T47D (cell line): ENCODE measurements at regions not wholly inside any gene's neighbourhood (a gene's known extent, or its start where the extent isn't known, plus 50 kb on each side); places are given as distances from the start of the nearest gene placed in this dataset.
A peak's percentile ranks its signal among the peaks of the same experiment; 100 is the strongest.
"Not testable (repeated sequence)": the region's sequence is repeated elsewhere in the genome, so short reads cannot be mapped to it uniquely, and the experiment has no call there.

Source experiments
- DNase-seq, 2 experiments: peaks; one replicate each; pipeline versions ENCODE4 v3.0.0 to v3.0.0-alpha.2; 2011 to 2012; ENCODE audit warnings: low read depth in 1 of 2, low spot score in 1 of 2
- JUND ChIP-seq: IDR thresholded peaks from 2 replicates; pipeline ENCODE4 v1.6.1; 2012; ENCODE audit warnings: low read depth
- in situ Hi-C: cut with HindIII; loops from 2 replicates; pipeline ENCODE4 v1.10.0; 2016; ENCODE audit warnings: low sequenced_read_pairs, low pct_unique_long_range_greater_than_20kb

DNA sequence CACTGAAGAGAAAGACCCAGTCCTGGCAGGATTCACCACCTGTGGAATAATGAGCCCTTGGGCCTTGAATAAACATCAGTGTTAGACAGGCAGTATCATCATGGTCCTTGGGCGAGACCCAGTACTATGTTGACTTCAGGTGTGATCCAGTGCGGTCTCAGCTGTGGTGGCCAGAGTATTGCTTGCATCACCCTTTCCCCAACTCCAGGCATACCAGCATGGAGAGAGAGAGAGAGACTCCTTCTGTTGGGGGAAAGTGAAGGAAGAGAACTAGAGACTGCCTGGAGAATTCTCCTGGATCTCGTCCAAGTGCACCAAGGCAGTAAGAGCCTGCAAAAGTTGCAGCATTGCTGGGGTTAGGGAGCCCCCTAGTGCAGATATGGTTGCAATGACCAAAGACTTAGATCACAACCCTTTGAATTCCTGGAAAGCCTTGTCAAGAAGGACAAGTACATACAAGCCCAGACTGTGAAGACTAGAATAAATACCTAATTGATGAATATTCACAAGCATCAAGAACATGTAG, 61.1 kb upstream of the VAMP7 start:
- peak; percentile 1 to 85 for DNase-seq
- TF ChIP-seq JUND: no peak
- in situ Hi-C loops: no loop called here

- TF ChIP-seq JUND: no peak
- peak in 1 of 2 experiments; percentile 18 for DNase-seq
- in situ Hi-C loops: no loop called here
Measured at GRCh38 chrX:155819525-155819924, 61.6 kb upstream of the VAMP7 start.

- in situ Hi-C loops, DNase-seq: not testable (repeated sequence)
Measured at GRCh38 chrX:155814391-155814790, 66.8 kb upstream of the VAMP7 start.

DNA sequence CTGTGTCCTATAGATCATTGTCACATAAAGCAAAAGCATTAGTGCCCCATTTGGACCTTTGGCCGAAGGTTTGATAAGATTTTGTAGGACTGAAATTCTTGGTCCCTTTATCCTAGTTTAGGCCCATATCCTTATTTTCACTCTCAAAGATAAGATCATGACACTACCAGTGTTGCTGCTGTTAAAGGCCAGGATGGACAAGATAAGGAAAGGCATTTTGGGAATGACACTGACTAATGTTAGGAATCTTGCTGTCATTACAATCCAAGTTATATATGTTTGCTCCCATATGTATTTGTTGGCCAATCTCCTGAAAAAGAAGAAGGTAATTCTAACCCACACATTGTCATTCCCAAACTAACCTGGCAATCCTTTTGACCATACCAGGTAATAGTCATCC, 101.3 kb upstream of the VAMP7 start:
- no peak for DNase-seq
- no peak for TF ChIP-seq JUND
- in situ Hi-C loops: no loop called here

DNA sequence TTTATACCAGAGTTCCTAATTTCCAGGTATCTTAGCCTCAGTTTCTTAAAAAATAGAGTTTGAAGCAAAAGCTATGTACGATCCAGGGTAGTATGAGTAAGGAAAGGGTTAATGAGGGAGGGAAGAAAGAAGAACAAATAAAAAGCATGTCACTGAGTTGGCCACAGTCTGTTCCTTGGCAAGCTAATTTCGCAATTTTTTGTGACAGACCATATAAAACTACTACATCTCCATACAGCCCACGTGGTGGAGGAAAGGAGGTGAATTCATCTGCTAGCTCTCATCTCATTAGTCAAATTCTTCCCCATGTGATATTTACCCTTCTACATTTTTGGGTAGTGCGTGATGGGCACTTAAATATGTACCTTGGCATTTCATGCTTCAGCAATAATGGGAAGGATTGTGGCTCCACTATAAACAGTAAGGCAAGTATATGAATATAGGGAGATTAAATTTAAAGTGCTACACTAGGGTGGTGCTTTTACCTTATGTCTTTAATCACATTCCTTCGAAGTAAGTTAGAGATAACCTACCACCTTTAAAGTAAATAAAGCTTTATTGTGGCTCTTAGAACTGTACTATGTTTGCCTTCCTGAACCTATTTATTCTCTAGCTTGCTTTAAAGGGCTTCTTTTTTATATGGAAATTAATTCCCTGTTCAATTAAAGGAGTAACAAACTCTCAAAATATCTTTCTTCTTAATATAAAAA, 102.1 kb upstream of the VAMP7 start:
- in situ Hi-C loops: no loop called here
- TF ChIP-seq JUND: no peak
- DNase-seq: peak in 1 of 2 experiments; percentile 39

- in situ Hi-C loops: no loop called here
Measured at GRCh38 chrX:155774387-155774786, 106.8 kb upstream of the VAMP7 start.

DNA sequence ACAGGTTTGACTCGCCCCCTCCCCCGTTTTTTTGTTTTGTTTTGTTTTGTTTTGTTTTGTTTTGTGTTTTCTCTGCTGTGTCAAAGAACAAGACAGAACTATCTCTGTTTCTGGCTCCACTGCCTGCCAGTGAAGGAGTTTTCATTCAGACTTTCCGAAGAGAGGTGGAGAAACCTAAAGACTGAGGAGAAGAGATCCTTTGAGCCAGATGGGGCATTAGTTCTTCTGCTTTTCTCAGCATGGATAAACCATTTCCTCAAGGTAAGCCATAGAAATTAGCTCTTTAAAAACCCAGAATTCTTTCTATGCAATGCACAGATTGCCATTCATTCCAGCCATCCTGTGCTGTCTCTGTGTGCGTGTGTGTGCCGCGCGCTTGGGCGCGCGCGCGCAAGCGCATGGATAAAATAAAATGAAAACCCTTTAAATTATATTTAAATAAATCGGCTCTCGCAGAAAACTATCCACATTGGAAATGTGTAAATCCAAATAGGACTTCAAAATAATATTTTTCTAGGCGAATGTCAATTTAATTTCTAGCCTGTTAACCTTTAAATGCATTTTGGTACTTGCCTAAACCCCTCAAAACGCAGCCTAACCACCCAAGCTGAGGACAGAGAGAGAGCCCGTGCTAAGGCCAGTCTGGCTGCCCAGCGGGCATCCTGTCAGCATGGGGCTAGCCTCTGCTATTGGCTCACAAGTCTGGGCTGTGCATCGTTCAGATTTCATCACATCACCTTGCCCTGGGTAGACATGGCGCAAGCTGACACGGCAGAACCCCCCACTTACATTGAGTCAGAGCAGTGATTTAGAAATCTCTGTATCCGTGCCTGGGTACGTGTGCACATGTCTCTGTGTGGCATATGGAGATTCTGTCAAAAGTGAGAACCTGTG, 113.0 kb upstream of the VAMP7 start:
- in situ Hi-C loops: no loop called here
- TF ChIP-seq JUND: no peak
- peak in 1 of 2 experiments; percentile 19 for DNase-seq

More at GRCh38 chrX:155774387-155774786, 106.8 kb upstream of the VAMP7 start:
- no peak for TF ChIP-seq JUND
- no peak for DNase-seq

GRCh38 chrX:155767051-155767875, 113.9 kb upstream of the VAMP7 start:
- DNase-seq: peak; percentile 7 to 92
- no peak for TF ChIP-seq JUND
- in situ Hi-C loops: no loop called here

DNA sequence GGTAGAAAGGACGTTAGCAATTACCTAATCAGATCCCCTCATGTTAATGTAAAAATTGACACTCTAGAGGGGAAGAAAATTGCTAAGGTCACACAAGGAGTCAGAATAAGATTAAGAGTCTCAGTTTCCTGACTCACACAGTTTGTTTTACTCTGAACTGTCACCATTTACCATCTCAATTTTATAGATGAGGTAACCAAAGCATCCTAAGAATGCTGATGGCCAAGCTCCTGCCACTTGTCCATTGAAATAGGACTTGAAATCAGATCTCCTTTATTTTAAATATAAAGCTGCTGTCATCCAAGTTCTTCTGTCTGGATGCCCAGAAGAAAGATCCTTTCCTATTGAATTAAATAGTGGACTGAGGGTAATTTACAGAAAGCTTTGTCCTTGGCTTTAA, 114.8 kb upstream of the VAMP7 start:
- in situ Hi-C loops: no loop called here
- no peak for TF ChIP-seq JUND
- DNase-seq: peak in 1 of 2 experiments; percentile 10

GRCh38 chrX:155761185-155761584, 120.0 kb upstream of the VAMP7 start:
- no peak for DNase-seq
- in situ Hi-C loops: no loop called here
- TF ChIP-seq JUND: no peak

GRCh38 chrX:155757046-155757759, 123.9 kb upstream of the VAMP7 start:
- DNase-seq: no peak
- in situ Hi-C loops: no loop called here
- no peak for TF ChIP-seq JUND
